GM18502 (cell line): ENCODE measurements at regions not wholly inside any gene's neighbourhood (a gene's known extent, or its start where the extent isn't known, plus 50 kb on each side); places are given as distances from the start of the nearest gene placed in this dataset.
A peak's percentile ranks its signal among the peaks of the same experiment; 100 is the strongest.

Experiments
- ATAC-seq: cut with Tn5 transposase; IDR thresholded peaks from one replicate; pipeline ENCODE4 v1.9.1; 2021; ENCODE audit warnings: mild to moderate bottlenecking; ENCODE audit not compliant: unreplicated experiment, poor library complexity

GRCh38 chr15:38691965-38692788 is 127.6 kb upstream of the RASGRP1 start:
- ATAC-seq: no peak

GRCh38 chr15:38692789-38693062 is 128.1 kb upstream of the RASGRP1 start:
- no peak for ATAC-seq

DNA sequence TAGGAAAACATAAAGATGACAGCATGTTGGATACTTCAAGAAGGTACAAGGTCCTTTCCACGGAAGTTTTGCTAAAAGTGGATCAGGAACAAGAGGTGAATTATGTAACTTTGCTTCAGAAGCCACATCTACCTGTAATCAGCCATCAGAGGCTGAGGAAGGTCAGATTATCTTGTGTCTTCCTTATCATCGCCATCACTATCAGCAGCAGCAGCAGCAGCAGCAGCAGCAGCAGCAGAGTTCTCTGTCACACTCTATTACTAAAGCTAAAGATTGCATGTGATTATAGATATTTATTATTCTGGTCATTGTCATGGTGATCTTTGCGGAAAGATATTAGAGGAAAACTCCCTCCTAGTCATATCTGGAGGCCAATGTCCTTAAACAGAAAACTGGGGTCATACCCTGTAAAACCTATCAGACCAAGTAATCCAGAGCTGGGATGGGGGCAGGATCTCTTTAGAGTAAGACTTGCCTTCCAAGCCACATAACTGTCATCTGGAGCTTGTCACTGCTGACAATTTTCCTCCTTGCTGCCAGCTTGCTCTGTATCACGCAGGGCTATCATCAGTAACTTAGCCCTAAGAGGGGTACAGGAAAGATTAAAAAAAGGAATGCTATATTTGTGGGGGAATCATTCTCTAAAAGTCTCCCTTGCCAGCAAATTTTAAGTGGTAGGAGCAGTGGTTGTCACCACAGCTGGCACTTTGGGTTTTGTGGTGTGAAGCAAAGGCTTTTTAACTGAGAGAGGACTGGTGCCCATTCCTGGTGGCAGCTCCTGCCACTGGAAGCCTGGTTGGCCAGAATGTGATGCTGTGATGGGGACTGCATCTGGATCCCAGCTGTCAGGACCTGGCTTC is 130.9 kb upstream of the RASGRP1 start:
- peak; percentile 1 for ATAC-seq

- ATAC-seq: peak; percentile 86
These were observed 131.6 kb upstream of the RASGRP1 start for GRCh38 chr15:38696109-38696727.

- no peak for ATAC-seq
These were observed 132.3 kb upstream of the RASGRP1 start for GRCh38 chr15:38696790-38697495.

DNA sequence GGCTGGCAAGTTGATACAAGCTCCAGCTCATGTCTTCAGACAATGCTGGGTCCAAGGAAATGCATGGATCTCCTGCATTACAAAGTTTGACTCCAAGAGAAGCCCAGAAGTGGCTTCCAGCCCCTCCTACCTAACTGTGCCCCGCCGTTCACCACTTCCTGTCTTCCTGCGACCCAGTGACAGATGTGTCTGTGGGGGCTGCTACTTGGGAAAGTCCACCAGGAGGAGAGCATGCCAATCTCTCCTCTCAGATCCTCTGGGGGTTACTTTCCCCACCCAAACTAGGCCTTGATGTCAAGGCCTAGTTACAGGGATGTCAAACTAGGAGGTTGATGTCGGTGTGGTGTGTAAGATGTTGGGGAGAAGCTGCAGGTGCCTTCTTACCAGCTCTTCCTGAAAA is 133.6 kb upstream of the RASGRP1 start:
- ATAC-seq: no peak

- peak; percentile 55 for ATAC-seq
These were observed 135.1 kb upstream of the RASGRP1 start for GRCh38 chr15:38699633-38700230.

GRCh38 chr15:38701149-38701548 is 136.5 kb upstream of the RASGRP1 start:
- ATAC-seq: no peak

GRCh38 chr15:38702178-38702912 is 137.7 kb upstream of the RASGRP1 start:
- no peak for ATAC-seq

GRCh38 chr15:38705436-38706219 is 141.0 kb upstream of the RASGRP1 start:
- ATAC-seq: no peak

GRCh38 chr15:38706956-38707355 is 142.3 kb upstream of the RASGRP1 start:
- ATAC-seq: no peak

- peak; percentile 84 for ATAC-seq
These were observed 143.4 kb upstream of the RASGRP1 start for GRCh38 chr15:38707802-38708671.

GRCh38 chr15:38708672-38709180 is 144.1 kb upstream of the RASGRP1 start:
- ATAC-seq: no peak

DNA sequence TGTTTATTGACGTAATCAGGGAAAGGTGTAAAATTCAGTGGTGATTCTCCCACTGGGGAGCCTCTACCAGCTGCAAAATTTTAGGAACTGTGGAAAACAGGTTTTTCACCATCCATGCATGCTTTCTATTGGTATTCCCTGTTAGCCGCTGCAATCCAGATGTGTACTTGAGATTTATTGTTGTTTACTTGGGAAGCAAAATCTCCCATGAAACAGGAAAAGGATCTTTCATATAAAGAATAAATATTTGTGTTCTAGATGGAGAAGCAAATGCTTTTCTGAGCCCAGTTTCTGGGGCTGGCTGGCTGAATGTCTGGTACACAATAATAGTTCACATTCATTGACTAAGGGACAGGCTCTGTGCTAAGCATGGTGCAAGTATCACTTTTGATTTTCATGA is 144.6 kb upstream of the RASGRP1 start:
- ATAC-seq: no peak

DNA sequence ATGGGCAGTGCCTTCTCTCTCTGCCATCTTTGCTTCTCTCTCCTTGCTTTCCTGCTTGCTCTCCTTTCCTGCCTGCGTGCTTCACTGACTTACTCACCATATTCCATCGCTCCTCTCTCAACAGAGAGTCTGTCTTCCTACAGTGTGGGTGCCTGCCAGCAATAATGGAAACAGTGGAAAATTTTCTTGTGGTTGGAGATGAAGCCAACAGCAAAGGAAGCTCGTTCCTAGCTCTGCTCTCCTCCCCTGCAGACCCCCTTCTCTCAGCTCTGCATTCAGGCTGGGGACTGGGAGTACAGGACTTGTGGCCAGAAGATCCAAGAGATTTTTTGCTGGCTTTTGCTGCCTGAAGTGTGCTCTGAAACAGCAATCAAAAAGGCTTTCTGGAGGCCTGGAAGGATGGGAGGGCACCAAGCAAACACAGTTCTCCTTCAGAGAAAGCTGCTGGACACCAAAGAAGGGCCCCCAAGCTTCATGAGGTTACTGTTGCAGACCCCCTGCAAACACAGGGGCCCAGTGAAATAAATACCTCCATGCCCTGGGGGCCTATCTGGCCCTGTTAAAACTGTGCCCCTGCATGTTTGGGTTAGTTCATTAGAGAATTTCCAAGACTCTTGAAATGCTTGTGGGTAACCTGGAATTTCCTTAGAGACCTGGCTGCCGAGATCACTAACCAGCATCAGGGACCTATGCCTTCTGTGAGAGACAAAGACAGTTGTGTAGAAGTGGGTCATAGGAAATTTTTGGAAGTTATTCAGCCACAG is 149.9 kb upstream of the RASGRP1 start:
- no peak for ATAC-seq

GRCh38 chr15:38720893-38721567 is 156.4 kb upstream of the RASGRP1 start:
- ATAC-seq: no peak
